T-helper 1 cell (primary cell): ENCODE measurements at regions not wholly inside any gene's neighbourhood (a gene's known extent, or its start where the extent isn't known, plus 50 kb on each side); places are given as distances from the start of the nearest gene placed in this dataset.

ENCODE experiments used
- DNase-seq, 5 donors: peaks; one replicate each; pipeline ENCODE4 v3.0.0-alpha.2; 2012 to 2020

- DNase-seq = peak in 1 of 5 donors; percentile 31
These were observed 178.2 kb upstream of the LPP start for GRCh38 chr3:187975561-187976364.

- peak in 1 of 5 donors; percentile 43 for DNase-seq
These were observed 177.5 kb upstream of the LPP start for GRCh38 chr3:187976365-187976900.

DNA sequence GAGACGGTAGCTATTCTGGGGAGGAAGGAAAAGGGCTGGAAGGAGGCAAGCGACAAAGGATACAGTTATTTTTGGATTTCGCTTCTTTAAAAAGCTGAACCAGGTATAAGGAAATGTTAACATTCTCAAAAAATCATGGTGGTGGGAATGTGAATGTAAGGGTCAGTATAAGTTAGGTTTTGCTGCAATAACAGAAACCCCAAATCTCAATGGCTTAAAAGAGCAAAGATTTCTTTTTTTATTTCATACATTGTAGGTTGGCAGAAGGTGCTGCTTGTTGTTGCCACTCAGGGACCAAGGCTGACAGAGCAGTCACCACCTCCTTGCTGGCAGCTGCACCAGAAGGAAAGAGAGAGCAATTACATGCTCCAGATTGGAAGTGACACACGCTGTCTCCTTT lies 176.3 kb upstream of the LPP start:
- no peak for DNase-seq

- DNase-seq = no peak
These were observed 175.4 kb upstream of the LPP start for GRCh38 chr3:187978433-187979011.

DNA sequence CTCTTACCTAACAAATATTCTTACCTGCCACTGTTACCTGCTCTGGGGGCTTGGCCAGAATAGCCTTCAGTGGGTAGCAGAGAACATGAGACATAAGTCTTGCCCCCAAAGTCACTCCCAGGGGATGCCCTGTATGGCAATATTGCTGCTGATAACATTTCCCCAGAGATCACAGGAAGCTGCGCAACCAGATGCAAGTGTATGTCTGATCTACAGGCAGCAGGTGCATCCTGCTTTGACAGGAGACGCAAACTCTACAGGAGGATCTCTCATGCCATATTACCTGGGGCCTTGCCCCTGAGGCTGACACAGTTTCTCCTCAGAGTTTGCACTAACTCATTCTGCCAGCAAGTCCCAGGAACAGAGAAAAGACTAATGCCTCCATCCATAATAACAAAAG lies 174.4 kb upstream of the LPP start:
- DNase-seq = peak in 3 of 5 donors; percentile 12 to 41 (median 38)

DNA sequence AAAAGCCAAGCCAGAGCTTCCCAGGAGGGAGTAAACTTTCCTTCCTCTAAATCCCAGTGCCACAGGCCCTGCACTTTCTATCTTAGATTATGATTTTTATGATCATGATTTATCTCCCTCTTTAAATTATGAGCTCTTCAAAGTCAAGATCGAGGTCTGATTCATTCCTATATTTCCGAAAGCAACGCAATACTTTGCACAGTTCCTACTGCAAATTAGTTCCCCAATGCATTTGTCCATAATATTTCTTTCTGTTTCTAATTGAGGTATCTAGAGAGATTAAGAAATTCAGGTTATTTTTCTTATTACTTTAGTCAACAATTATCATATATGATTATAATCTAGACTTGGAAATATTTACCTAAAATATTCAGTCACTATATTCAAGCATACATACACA lies 173.1 kb upstream of the LPP start:
- no peak for DNase-seq

DNA sequence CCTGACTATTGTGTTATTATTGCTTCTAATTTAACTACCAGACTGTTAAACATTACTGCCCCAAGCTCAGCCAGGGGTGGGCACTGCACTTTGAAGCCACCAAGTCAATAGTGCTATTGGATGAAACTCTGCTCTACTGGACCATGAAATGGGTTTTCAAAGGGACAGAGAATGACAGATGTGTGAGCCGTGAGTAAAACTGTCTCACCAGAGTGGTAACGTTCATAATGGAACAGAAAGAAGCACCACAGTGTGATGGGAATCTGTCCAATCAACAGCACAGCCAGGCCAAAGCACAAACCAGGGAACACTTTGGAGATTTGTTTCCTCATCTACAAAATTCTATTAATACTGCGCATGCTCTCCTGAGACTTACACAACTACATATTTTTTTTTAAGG lies 171.8 kb upstream of the LPP start:
- no peak for DNase-seq

GRCh38 chr3:187983484-187984124 lies 170.4 kb upstream of the LPP start:
- no peak for DNase-seq

DNA sequence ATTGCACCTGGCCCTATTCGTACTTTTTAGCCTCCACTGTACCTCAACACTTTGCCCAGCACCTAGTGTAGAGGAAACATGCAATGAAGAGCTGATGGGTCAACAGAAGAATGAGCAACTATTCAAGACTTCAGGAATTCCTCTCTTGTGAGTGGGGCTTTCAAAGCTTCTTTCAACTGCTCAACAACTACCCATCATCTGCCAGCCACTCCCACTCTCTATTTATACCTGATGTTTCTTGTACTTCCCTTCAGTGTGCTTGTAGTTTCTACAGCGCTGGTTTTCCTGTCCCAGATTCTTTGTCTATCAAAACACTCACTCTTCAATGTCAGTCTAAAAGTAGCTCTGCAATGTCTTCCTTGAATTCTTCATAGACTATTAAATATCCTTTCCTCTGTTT lies 168.3 kb upstream of the LPP start:
- no peak for DNase-seq

DNA sequence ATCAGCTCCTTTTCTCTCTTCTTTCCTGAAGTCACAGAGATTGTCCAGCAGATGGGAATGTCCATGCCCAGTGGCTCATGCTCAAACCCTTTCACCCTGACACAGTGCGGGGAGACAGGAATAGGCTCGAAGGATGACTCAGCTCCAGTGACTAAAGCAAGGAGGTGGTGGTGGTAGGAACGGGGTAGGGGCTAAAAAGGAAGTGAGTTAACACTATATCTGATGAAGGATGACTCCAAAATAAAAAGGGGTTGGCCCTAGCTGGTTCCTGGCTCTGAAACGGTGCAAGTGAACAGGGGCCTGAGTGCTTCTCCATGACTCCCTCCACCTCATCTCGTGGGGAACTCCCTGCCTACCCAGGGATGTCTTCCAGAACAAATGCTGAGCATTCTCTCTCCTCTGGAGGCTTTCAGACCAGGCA lies 167.4 kb upstream of the LPP start:
- DNase-seq = peak in 1 of 5 donors; percentile 67

DNA sequence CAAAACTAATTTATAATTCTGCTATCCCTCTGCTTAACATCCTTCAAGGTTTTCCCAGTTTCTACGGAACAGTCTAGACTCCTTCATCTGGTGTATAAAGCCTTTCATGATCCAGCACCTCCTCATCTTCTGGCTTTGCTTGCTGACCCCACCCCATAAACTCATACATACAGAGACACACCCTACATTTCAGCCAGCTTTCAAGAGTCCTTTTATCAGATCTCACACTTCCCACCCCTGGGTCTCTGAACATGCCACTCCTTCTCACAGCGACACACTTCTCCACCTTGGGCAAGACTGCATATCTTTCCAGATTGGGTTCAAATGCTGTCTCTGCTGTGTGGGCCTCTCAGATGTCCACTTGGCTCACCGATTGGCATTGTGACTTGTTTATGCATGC lies 166.8 kb upstream of the LPP start:
- DNase-seq = no peak

- DNase-seq = peak in 3 of 5 donors; percentile 22 to 60 (median 31)
These were observed 166.0 kb upstream of the LPP start for GRCh38 chr3:187987924-187988323.

DNA sequence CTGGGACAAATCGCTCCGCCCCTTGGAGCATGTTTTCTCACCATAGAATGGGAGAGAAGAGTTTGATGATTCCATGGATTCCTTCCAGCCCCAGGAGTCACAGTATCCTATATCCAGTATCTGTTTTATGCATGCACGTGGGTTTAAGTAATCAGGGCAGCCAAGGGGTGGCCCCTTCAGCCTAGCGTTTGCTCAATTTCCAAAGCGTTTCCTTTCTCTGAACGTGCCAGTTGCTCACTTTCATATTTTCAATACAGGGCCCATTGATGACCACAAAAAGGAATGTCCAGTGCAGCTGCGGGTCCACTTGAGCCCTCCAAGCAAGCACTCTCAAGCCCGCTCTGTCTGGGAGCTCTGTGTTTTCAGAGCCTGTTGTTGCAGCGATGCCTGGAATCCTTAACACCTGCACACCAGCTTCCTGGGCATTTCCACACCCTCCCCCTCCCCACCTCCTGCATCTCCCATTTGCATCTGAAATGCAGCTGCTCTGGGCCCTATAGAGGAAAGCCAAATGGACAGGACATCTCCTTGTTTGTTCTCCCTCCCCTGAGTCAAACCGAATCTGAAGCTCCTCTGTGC lies 164.3 kb upstream of the LPP start:
- no peak for DNase-seq

DNA sequence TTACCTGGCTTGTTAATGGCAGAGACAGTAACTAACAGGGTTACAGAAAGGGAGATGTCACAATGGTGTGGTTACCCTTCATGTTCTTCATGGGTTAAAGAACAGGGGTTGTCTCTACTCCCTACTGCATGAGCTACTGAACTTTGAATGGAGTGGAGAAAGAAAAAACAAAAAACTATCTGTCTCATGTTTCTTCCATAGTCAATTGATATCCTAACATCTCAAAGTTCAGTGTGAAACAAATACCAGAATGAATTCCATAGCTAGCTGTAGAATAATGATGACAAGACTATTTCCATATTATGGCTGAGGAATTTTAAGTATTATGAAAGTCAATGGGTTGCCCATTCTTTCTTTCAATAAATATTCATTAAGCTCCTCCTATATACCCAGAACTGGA lies 161.3 kb upstream of the LPP start:
- DNase-seq = no peak

DNA sequence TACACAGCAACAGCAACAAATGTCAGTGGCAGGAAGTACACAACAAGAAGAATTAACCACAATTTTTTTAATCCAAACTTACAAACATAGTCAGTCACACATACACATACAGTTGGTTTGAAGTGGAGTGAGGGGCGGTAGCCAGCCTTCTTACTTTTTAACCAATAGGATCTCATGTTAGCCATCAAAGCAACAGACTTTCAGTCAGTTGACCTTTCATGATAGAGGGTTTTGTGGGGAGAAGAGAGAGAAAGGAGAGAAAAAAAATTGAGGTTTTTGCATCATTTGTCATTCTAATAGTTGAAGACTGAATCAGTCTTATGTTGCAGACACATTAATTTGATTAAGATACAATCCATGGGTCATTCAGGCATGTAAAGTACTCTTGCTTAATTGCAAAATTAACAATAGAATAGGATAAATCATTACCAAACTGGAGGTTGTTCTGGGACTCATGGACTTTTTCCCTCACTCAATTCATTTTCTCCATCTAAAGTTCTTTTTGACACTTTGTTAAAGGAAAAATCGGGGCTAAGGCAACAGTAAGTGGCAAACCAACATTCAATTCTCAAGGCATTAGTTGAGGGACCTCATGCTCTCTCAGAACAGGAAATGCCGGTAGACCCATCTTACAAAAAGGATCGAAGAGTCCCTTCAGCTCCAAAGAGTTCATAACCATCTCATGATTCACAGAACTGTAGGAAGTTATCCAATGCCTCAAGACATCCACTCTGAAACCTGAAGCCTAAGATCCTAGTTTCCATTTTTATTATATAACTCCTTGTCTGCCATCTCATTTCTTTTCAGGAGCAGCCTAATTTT lies 159.5 kb upstream of the LPP start:
- peak in 1 of 5 donors; percentile 39 for DNase-seq

GRCh38 chr3:187995043-187995400 lies 158.9 kb upstream of the LPP start:
- no peak for DNase-seq

- DNase-seq = no peak
These were observed 158.3 kb upstream of the LPP start for GRCh38 chr3:187995667-187996066.

DNA sequence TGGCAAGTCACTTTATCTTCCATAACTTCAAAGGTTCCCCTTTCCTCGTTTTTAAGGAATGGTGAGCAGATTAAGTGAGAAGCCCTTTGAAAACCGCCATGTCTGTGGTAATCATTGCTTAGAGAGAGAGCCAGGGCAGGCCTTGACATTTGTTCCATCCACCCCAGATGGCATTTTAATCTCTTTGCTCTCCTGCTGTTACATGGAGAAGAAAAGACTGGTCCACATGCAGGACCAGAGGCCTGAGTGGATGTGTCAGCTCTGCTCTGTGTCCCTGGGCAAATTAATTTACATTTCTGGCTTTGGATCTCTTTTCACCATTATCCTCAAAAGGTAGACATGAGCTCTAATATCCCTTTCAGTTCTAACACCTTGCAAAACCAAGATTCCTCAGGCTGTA lies 157.3 kb upstream of the LPP start:
- DNase-seq = no peak

DNA sequence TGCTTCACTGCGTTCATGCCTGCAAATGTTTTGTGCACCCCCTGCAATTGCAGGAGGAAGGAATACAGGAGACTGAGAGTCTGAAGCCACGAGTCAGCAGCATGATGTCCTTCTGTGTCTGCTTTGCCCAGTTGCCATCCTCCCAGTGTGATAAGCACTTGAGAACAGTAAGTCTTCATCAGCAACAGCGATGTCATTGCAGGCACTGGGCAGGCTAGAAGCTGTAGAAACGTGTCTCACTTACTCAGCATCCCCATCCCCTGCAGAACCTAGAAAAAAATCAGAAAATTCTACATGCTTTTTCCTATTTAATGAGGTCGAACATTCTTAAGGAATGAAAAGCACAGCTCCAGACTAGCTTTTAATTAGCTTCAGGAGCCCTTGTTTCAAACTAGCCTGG lies 156.5 kb upstream of the LPP start:
- no peak for DNase-seq

- no peak for DNase-seq
These were observed 155.9 kb upstream of the LPP start for GRCh38 chr3:187997946-187998561.

DNA sequence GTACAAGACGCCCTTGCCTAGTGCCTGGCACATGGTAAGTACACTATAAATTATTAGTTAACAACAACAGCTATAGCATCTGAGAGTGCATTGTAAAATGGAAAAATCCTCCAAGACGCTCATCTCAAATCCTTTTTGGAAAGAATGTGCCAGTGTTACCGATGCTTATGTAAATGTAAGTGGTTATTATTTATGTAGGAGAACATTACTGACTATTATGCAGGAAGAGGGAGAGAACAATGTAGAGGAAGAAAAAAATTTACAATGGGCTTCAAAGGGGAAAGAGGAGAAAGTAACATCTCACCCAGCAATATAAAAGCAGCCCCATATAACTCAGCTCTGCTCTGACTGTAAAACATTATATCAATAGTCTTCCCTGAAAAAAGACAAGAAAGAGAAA lies 155.3 kb upstream of the LPP start:
- no peak for DNase-seq

- peak in 2 of 5 donors; percentile 19 to 95 for DNase-seq
These were observed 154.1 kb upstream of the LPP start for GRCh38 chr3:187999821-188000220.
